ENCODE measurements at regions not wholly inside any gene's neighbourhood (a gene's known extent, or its start where the extent isn't known, plus 50 kb on each side); places are given as distances from the start of the nearest gene placed in this dataset.

DNA sequence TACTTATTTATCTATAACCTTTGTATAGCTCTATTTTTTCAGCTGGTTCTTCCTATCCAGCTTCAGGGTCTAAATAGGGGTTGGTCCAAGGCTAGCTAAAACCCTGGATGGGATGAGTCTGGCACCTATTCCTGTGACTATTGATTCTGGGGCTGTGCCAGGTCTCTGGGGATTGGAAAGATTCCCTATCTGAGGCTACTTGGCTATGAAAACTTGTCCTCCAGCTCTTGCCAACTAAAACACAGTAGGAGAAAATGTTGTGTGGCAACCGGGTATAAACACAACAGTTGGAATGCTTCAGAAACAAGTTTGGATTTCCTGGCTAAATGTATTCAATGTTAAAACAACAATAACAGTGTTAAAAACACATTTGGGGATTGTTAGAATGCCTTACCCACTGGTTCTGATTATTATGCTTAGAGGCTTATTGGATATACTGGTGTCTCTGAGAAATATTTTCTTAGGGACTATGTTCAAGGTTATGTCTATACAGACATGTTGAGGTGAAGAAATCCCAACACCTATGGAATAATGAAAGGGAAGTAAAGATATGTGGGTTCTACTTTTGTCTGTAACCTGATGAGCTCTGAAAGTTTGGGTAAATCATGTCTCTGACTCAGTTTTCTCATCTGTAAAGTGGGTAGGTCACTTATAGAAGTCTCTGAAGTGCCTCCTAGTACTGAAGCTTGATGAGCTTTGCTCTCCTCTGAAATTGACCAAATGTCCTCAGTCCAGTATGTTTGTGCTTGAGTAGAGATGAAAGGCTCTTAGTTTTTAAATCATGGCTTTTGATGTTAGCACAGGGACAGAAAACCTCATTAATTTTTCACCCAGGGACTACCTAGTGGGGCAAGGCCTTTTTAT lies 460.7 kb downstream of the MTX2 start:
- CTCF ChIA-PET: no interaction called here

DNA sequence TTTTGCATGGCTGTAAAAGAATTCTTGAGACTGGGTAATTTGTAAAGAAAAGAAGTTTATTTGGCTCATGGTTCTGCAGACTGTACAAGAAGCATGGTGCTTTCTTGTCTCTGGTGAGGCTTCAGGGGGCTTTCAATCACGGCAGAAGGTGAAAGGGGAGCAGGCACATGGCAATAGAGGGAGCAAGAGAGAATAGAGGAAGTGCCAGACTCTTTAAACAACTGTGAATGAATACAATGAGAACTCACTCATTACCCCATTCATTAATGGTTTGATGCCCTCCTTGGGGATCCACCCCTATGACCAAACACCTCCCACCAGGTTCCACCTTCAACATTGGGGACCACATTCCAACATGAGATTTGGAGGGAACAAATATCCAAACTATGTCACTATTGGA lies 463.5 kb downstream of the MTX2 start:
- POLR2A ChIA-PET: no interaction called here
- H3K9me3 Mint-ChIP-seq: no peaks in the 10 kb centered on the region
- H3K27me3 Mint-ChIP-seq: peaks cover 4 to 14% (median 7%) of the 10 kb centered on the region in 5 donors
- no peaks in the 10 kb centered on the region for H3K36me3 Mint-ChIP-seq
- H3K27ac Mint-ChIP-seq: no peak overlapping the region
- ATAC-seq (no peak), DNase-seq (no peak)
- no peak overlapping the region for H3K27ac ChIP-seq (ENCODE audit: low read depth, low read length)
- H3K4me3 Mint-ChIP-seq: no peak overlapping the region
- CTCF ChIA-PET: no interaction called here
- H3K4me3 ChIP-seq (ENCODE audit: low read length): no peak overlapping the region
- H3K4me1 Mint-ChIP-seq: no peaks in the 10 kb centered on the region
- intact Hi-C loops (cut with micrococcal nuclease): no loop called here
- H3K27me3 ChIP-seq (ENCODE audit: control insufficient read depth in 2 of 2, insufficient read depth in 2 of 2, low read length in 2 of 2): no peaks in the 10 kb centered on the region
- H3K36me3 ChIP-seq (ENCODE audit: control insufficient read depth in 2 of 3, insufficient read depth in 3 of 3, low read length in 3 of 3): no peaks in the 10 kb centered on the region
- no peaks in the 10 kb centered on the region for H3K9me3 ChIP-seq (ENCODE audit: control insufficient read depth in 2 of 3, low read length in 3 of 3)
- H3K4me1 ChIP-seq (ENCODE audit: control insufficient read depth in 2 of 2, insufficient read depth in 2 of 2, low read length in 2 of 2): no peaks in the 10 kb centered on the region

More for the DNA sequence above, 460.7 kb downstream of the MTX2 start:
- no peak overlapping the region for H3K4me3 Mint-ChIP-seq
- no peaks in the 10 kb centered on the region for H3K9me3 ChIP-seq (ENCODE audit: control insufficient read depth in 2 of 3, low read length in 3 of 3)
- POLR2A ChIA-PET: no interaction called here
- intact Hi-C loops (cut with micrococcal nuclease): no loop called here
- H3K4me3 ChIP-seq (ENCODE audit: low read length): no peak overlapping the region
- no peak overlapping the region for H3K27ac ChIP-seq (ENCODE audit: low read depth, low read length)
- no peaks in the 10 kb centered on the region for H3K36me3 Mint-ChIP-seq
- ATAC-seq (no peak), DNase-seq (no peak)
- H3K27me3 ChIP-seq (ENCODE audit: control insufficient read depth in 2 of 2, insufficient read depth in 2 of 2, low read length in 2 of 2): no peaks in the 10 kb centered on the region
- no peaks in the 10 kb centered on the region for H3K9me3 Mint-ChIP-seq
- no peaks in the 10 kb centered on the region for H3K4me1 ChIP-seq (ENCODE audit: control insufficient read depth in 2 of 2, insufficient read depth in 2 of 2, low read length in 2 of 2)
- H3K27ac Mint-ChIP-seq: no peak overlapping the region
- H3K4me1 Mint-ChIP-seq: no peaks in the 10 kb centered on the region
- no peaks in the 10 kb centered on the region for H3K36me3 ChIP-seq (ENCODE audit: control insufficient read depth in 2 of 3, insufficient read depth in 3 of 3, low read length in 3 of 3)
- H3K27me3 Mint-ChIP-seq: peaks cover 2 to 10% (median 10%) of the 10 kb centered on the region in 5 donors

DNA sequence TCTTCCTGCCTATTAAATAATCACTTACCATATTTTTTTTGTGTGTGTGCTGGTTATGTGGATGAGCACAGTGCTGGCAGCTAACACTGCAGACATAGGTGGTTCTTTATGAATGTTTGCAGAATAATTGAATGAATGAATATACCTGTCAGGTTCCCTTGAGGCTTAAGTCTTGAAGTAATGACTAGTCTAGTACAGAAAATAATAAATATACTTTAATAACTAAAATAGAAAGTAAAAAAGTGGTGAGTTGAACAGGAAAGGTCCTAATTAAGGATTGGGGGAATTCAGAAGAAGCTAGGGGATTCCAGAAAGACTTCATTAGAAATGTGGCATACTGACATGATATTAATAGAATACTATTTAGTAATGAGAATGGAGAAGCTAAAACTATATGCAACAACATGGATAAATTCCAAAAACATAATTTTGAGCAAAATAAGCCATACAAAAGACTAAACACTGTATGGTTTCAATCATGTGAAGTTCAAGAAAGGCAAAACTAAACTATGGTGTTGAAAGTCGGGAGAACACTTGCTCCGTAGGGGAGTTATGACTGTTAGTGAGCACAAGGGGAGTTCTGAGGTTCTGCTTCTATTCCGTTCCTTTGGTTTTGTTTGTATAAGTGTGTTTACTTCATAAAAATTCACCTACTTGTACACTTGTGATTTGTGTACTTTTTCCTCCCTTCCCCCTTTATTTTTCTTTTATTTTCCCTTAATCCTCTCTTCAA lies 464.6 kb downstream of the MTX2 start:
- H3K9me3 Mint-ChIP-seq: no peaks in the 10 kb centered on the region
- ATAC-seq: no peak
- no peaks in the 10 kb centered on the region for H3K36me3 Mint-ChIP-seq
- Histone ChIP-seq H3K4me3 (ENCODE audit: low read length) (no peak overlapping the region), H3K9me3 (ENCODE audit: control insufficient read depth in 2 of 3, low read length in 3 of 3) (no peaks in the 10 kb centered on the region), H3K27me3 (ENCODE audit: control insufficient read depth in 2 of 2, insufficient read depth in 2 of 2, low read length in 2 of 2) (no peaks in the 10 kb centered on the region), H3K27ac (ENCODE audit: low read depth, low read length) (no peak overlapping the region), H3K36me3 (ENCODE audit: control insufficient read depth in 2 of 3, insufficient read depth in 3 of 3, low read length in 3 of 3) (no peaks in the 10 kb centered on the region), H3K4me1 (ENCODE audit: control insufficient read depth in 2 of 2, insufficient read depth in 2 of 2, low read length in 2 of 2) (no peaks in the 10 kb centered on the region)
- POLR2A ChIA-PET: no interaction called here
- H3K27ac Mint-ChIP-seq: no peak overlapping the region
- DNase-seq: no peak
- H3K27me3 Mint-ChIP-seq: peaks cover 8 to 24% (median 13%) of the 10 kb centered on the region in 5 donors
- no peak overlapping the region for H3K4me3 Mint-ChIP-seq
- CTCF ChIA-PET: no interaction called here
- H3K4me1 Mint-ChIP-seq: no peaks in the 10 kb centered on the region
- intact Hi-C loops (cut with micrococcal nuclease): no loop called here

DNA sequence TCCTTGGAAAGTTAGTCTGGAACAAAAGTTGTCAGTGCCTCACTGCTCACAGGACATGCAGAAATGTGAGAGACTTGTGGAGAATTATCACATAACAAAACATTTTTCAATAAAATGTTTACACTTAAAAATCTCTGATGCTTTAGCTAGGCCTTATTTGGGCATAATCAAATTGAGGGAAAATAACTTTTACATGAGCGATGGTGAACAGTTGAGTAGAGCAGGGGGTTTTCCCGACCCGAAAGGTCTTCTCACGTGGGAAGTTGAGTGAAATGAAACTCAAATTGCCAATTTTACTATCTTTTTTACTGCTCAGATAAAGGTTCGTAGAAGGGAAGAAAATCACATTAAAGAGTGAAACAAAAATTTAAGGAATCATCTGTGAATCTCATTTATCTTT lies 465.6 kb downstream of the MTX2 start:
- H3K27me3 ChIP-seq (ENCODE audit: control insufficient read depth in 2 of 2, insufficient read depth in 2 of 2, low read length in 2 of 2): peaks cover 0 to 3% of the 10 kb centered on the region in 2 donors
- POLR2A ChIA-PET: no interaction called here
- ATAC-seq: no peak
- peaks cover 9 to 23% (median 13%) of the 10 kb centered on the region in 5 donors for H3K27me3 Mint-ChIP-seq
- no peaks in the 10 kb centered on the region for H3K36me3 ChIP-seq (ENCODE audit: control insufficient read depth in 2 of 3, insufficient read depth in 3 of 3, low read length in 3 of 3)
- H3K4me3 ChIP-seq (ENCODE audit: low read length): no peak overlapping the region
- H3K36me3 Mint-ChIP-seq: no peaks in the 10 kb centered on the region
- no peak overlapping the region for H3K27ac Mint-ChIP-seq
- H3K27ac ChIP-seq (ENCODE audit: low read depth, low read length): no peak overlapping the region
- H3K4me1 Mint-ChIP-seq: no peaks in the 10 kb centered on the region
- no peak overlapping the region for H3K4me3 Mint-ChIP-seq
- H3K9me3 Mint-ChIP-seq: no peaks in the 10 kb centered on the region
- no peaks in the 10 kb centered on the region for H3K9me3 ChIP-seq (ENCODE audit: control insufficient read depth in 2 of 3, low read length in 3 of 3)
- no peaks in the 10 kb centered on the region for H3K4me1 ChIP-seq (ENCODE audit: control insufficient read depth in 2 of 2, insufficient read depth in 2 of 2, low read length in 2 of 2)
- CTCF ChIA-PET: no interaction called here
- intact Hi-C loops (cut with micrococcal nuclease): no loop called here
- DNase-seq: no peak

DNA sequence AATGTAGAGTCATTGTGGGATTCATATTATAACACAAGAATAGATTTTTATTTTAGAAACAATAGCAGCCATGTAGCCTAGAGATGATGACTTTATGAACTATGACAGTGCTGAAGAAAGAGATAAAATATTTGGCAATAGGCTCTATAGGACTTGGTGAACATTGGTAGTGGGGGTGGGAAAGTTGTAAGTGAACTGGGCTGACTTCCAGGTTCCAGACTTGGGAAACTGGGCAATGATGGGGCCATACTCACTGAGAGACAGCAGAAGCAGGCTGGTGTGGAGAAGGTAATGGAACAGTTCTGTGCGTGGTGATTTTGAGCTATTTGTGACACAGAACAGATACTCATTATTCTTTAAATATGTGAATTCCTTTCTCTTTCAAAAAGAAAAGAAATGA lies 470.3 kb upstream of the HNRNPA3 start:
- ChIA-PET POLR2A (no interaction called here), CTCF (no interaction called here)
- DNase-seq: no peak
- peaks cover 0 to 3% of the 10 kb centered on the region in 2 donors for H3K27me3 ChIP-seq (ENCODE audit: control insufficient read depth in 2 of 2, insufficient read depth in 2 of 2, low read length in 2 of 2)
- Mint-ChIP-seq H3K4me3 (no peak overlapping the region), H3K9me3 (no peaks in the 10 kb centered on the region), H3K27ac (no peak overlapping the region), H3K4me1 (peaks cover 0 to 8% (median 0%) of the 10 kb centered on the region in 7 donors), H3K36me3 (no peaks in the 10 kb centered on the region), H3K27me3 (peaks cover 9 to 35% (median 18%) of the 10 kb centered on the region in 5 donors)
- no peaks in the 10 kb centered on the region for H3K4me1 ChIP-seq (ENCODE audit: control insufficient read depth in 2 of 2, insufficient read depth in 2 of 2, low read length in 2 of 2)
- no peak overlapping the region for H3K4me3 ChIP-seq (ENCODE audit: low read length)
- no peaks in the 10 kb centered on the region for H3K36me3 ChIP-seq (ENCODE audit: control insufficient read depth in 2 of 3, insufficient read depth in 3 of 3, low read length in 3 of 3)
- ATAC-seq: no peak
- no peak overlapping the region for H3K27ac ChIP-seq (ENCODE audit: low read depth, low read length)
- intact Hi-C loops (cut with micrococcal nuclease): no loop called here
- no peaks in the 10 kb centered on the region for H3K9me3 ChIP-seq (ENCODE audit: control insufficient read depth in 2 of 3, low read length in 3 of 3)

DNA sequence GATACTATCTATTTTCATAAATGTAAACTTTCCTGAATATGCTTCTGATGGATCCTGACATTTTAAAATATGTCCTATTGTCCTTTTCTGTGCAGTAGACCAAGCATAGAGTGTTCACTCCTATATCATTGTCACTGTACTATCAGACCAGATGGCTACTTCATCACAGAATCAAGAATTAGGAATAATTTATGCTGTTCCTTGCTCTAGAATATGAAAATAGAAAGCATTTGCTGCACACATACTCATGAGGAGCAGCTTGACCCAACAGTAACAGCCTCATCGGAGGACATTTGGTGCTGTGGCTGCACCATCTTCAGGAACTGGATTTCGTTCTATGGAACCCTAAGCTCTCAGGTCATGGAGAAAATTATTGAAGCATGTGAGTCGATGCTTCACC lies 468.9 kb upstream of the HNRNPA3 start:
- Mint-ChIP-seq H3K4me1 (peaks cover 0 to 8% (median 0%) of the 10 kb centered on the region in 7 donors), H3K36me3 (no peaks in the 10 kb centered on the region), H3K27me3 (peaks cover 0 to 26% (median 13%) of the 10 kb centered on the region in 5 donors), H3K4me3 (no peak overlapping the region), H3K9me3 (no peaks in the 10 kb centered on the region), H3K27ac (no peak overlapping the region)
- POLR2A ChIA-PET: no interaction called here
- no peaks in the 10 kb centered on the region for H3K36me3 ChIP-seq (ENCODE audit: control insufficient read depth in 2 of 3, insufficient read depth in 3 of 3, low read length in 3 of 3)
- H3K4me3 ChIP-seq (ENCODE audit: low read length): no peak overlapping the region
- intact Hi-C loops (cut with micrococcal nuclease): loop anchor here in 1 of 2 donors (2.0 kb wide), 1 partner anchor 403 kb away; no protein-coding TSS in a partner anchor
- no peaks in the 10 kb centered on the region for H3K9me3 ChIP-seq (ENCODE audit: control insufficient read depth in 2 of 3, low read length in 3 of 3)
- DNase-seq (no peak), ATAC-seq (no peak)
- H3K4me1 ChIP-seq (ENCODE audit: control insufficient read depth in 2 of 2, insufficient read depth in 2 of 2, low read length in 2 of 2): no peaks in the 10 kb centered on the region
- CTCF ChIA-PET: no interaction called here
- H3K27me3 ChIP-seq (ENCODE audit: control insufficient read depth in 2 of 2, insufficient read depth in 2 of 2, low read length in 2 of 2): peaks cover 0 to 3% of the 10 kb centered on the region in 2 donors
- no peak overlapping the region for H3K27ac ChIP-seq (ENCODE audit: low read depth, low read length)
